ENCODE measurements at regions not wholly inside any gene's neighbourhood (a gene's known extent, or its start where the extent isn't known, plus 50 kb on each side); places are given as distances from the start of the nearest gene placed in this dataset.
"Not testable (repeated sequence)": the region's sequence is repeated elsewhere in the genome, so short reads cannot be mapped to it uniquely, and the experiment has no call there.

- DNase-seq (ENCODE audit: low spot score) = not testable (repeated sequence)
- TF ChIP-seq CTCF (IDR thresholded peaks at IDR 0.05; ENCODE audit: extremely low read depth, missing control alignments) = peak; percentile 80
Observed at GRCh38 chr14:106334428-106335109, 808.2 kb downstream of the TMEM121 start.

- not testable (repeated sequence) for DNase-seq (ENCODE audit: low spot score)
Observed at GRCh38 chr14:106335110-106335429, 808.7 kb downstream of the TMEM121 start.

GRCh38 chr14:106338775-106339174 lies 812.4 kb downstream of the TMEM121 start:
- DNase-seq (ENCODE audit: low spot score) = not testable (repeated sequence)

GRCh38 chr14:106340658-106341057 lies 814.3 kb downstream of the TMEM121 start:
- not testable (repeated sequence) for DNase-seq (ENCODE audit: low spot score)

GRCh38 chr14:106341161-106341560 lies 814.8 kb downstream of the TMEM121 start:
- DNase-seq (ENCODE audit: low spot score) = not testable (repeated sequence)

- no peak for TF ChIP-seq CTCF (IDR thresholded peaks at IDR 0.05; ENCODE audit: extremely low read depth, missing control alignments)
- DNase-seq (ENCODE audit: low spot score) = no peak
Observed at GRCh38 chr14:106343626-106344025, 817.2 kb downstream of the TMEM121 start.

- DNase-seq (ENCODE audit: low spot score) = not testable (repeated sequence)
Observed at GRCh38 chr14:106344065-106344614, 817.8 kb downstream of the TMEM121 start.

GRCh38 chr14:106344791-106345479 lies 818.6 kb downstream of the TMEM121 start:
- DNase-seq (ENCODE audit: low spot score) = not testable (repeated sequence)

GRCh38 chr14:106346084-106346483 lies 819.7 kb downstream of the TMEM121 start:
- TF ChIP-seq CTCF (IDR thresholded peaks at IDR 0.05; ENCODE audit: extremely low read depth, missing control alignments) = no peak
- DNase-seq (ENCODE audit: low spot score) = no peak

GRCh38 chr14:106346534-106347290 lies 820.3 kb downstream of the TMEM121 start:
- no peak for TF ChIP-seq CTCF (IDR thresholded peaks at IDR 0.05; ENCODE audit: extremely low read depth, missing control alignments)
- no peak for DNase-seq (ENCODE audit: low spot score)

Data from GM20000 (cell line).